ENCODE measurements at regions not wholly inside any gene's neighbourhood (a gene's known extent, or its start where the extent isn't known, plus 50 kb on each side); places are given as distances from the start of the nearest gene placed in this dataset.

DNA sequence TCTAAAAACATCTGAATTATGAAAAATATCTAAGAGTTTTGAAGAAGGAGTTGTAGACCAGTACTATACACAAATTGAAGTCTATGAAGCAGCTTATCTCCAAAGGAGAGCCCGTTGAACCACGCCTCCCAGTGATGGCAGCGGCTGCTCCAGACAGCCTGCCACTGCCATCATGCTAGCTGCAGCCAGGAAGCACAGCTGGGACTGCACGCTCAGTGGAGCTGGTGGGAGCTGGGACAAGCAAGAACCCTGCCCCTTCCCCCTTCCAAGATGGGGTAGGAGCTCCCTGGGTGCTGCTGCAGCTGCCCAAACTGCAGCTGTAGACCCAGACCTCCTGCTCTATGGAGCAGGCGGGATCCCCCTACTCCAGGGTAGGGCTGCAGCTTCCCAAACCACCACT lies 124.7 kb upstream of the SPATS2L start:
- no peak overlapping the region for H3K4me3 ChIP-seq
- H3K27me3 ChIP-seq (replicated peaks; ENCODE audit: insufficient read depth) = no peaks in the 10 kb centered on the region
- no peak for TF ChIP-seq POLR2AphosphoS5 (IDR thresholded peaks at IDR 0.05)
- TF ChIP-seq POLR2A (IDR thresholded peaks at IDR 0.05) = no peak
- TF ChIP-seq, protein P1, sequence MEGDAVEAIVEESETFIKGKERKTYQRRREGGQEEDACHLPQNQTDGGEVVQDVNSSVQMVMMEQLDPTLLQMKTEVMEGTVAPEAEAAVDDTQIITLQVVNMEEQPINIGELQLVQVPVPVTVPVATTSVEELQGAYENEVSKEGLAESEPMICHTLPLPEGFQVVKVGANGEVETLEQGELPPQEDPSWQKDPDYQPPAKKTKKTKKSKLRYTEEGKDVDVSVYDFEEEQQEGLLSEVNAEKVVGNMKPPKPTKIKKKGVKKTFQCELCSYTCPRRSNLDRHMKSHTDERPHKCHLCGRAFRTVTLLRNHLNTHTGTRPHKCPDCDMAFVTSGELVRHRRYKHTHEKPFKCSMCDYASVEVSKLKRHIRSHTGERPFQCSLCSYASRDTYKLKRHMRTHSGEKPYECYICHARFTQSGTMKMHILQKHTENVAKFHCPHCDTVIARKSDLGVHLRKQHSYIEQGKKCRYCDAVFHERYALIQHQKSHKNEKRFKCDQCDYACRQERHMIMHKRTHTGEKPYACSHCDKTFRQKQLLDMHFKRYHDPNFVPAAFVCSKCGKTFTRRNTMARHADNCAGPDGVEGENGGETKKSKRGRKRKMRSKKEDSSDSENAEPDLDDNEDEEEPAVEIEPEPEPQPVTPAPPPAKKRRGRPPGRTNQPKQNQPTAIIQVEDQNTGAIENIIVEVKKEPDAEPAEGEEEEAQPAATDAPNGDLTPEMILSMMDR (IDR thresholded peaks at IDR 0.05) = no peak
- intact Hi-C loops (cut with DNase I) = no loop called here
- WGBS = 91% methylated on average over 5 of the region's 5 CpGs
- no peak for DNase-seq (ENCODE audit: low spot score)
- H3K9me3 ChIP-seq = no peaks in the 10 kb centered on the region
- no peaks in the 10 kb centered on the region for H3K36me3 ChIP-seq
- H3K27ac ChIP-seq = no peak overlapping the region
- H3K4me1 ChIP-seq (replicated peaks) = no peaks in the 10 kb centered on the region

DNA sequence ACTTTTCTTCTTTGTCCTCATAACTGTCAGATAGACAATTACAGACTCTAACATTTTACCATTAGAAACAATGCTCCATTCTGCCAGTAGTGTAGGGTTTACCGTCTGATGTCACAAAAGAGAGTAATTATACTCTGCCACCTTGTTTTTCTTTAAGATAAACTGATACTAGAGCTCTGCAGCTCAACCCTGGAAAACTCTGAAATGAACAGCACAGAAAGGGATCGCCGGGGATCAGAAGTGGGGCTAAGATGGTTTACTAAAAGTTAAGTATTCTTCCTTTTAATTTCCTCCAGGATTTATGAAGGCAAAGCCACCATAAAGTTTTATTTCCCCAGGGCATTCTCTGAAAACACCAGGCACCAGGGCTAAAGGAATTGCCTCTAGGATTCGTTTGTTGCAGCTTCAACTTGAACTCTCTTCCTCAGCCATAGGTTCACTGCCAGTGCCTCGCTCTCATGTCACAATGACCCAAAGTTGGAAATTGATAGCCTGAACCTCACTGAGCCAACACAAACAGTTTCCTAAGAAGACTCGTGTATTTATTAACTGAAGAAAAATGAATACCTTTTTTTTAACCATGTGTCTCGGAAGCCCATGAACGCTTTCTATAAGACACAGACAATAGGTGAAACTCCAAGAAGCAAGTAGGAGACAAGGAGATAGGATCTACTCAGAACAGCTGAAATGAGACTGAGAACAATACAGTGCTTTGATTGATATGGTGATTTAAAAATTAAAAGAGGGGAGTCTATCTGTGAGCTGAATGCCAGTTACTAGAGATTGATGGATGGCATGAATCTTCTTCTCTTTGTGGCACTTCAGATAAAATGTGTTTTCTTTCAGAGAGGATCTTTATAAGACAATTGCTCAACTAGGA lies 121.5 kb upstream of the SPATS2L start:
- Histone ChIP-seq H3K27ac (no peak overlapping the region), H3K4me1 (replicated peaks) (no peaks in the 10 kb centered on the region), H3K9me3 (no peaks in the 10 kb centered on the region), H3K27me3 (replicated peaks; ENCODE audit: insufficient read depth) (no peaks in the 10 kb centered on the region), H3K4me3 (no peak overlapping the region), H3K36me3 (no peaks in the 10 kb centered on the region)
- WGBS = 20% methylated on average over 8 of the region's 8 CpGs
- no peak for DNase-seq (ENCODE audit: low spot score)
- TF ChIP-seq, protein P1 (IDR thresholded peaks at IDR 0.05) = no peak
- no peak for TF ChIP-seq POLR2AphosphoS5 (IDR thresholded peaks at IDR 0.05)
- no peak for TF ChIP-seq POLR2A (IDR thresholded peaks at IDR 0.05)
- intact Hi-C loops (cut with DNase I) = no loop called here

DNA sequence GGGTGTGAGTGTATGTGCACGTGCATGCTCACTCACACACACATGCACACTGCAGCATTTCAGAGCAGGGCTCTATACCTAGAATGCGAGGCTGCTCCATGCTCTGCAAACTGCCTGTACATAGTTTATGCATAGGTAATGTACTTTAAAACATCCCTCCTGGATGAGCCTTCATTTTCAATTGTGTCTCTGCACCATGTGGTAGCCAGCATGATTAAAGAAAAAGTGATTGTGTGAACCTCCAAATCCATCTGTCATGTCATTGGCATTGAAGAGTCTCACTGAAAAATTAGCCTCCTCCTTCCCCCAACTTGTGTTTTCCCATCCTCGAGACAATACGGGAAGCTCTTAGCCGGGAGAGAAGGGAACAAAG lies 120.9 kb upstream of the SPATS2L start:
- Histone ChIP-seq H3K4me1 (replicated peaks) (no peaks in the 10 kb centered on the region), H3K36me3 (no peaks in the 10 kb centered on the region), H3K4me3 (no peak overlapping the region), H3K27me3 (replicated peaks; ENCODE audit: insufficient read depth) (no peaks in the 10 kb centered on the region), H3K9me3 (no peaks in the 10 kb centered on the region), H3K27ac (no peak overlapping the region)
- intact Hi-C loops (cut with DNase I) = no loop called here
- TF ChIP-seq, protein P1 (IDR thresholded peaks at IDR 0.05) = no peak
- TF ChIP-seq POLR2AphosphoS5 (IDR thresholded peaks at IDR 0.05) (no peak), POLR2A (IDR thresholded peaks at IDR 0.05) (no peak)
- WGBS = 24% methylated on average over 5 of the region's 5 CpGs
- DNase-seq (ENCODE audit: low spot score) = no peak

DNA sequence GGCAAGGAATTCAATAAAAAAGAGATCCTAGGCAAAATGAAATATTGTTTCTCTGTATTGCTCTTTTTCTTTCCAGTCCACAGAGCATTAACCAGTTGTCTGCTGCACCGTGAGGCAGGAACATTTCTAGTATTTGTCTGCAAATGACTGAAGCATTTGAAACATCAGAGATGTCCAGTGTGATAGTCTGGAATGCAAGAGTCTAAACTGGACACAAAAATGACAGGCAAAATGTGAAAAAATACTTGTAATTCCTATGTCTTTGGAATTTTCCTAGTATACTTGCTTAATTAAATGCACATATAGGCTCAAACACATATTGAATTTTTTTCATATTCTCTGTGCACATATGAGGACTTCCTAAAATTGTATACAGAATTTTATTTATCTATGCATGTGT lies 120.5 kb upstream of the SPATS2L start:
- no peak for DNase-seq (ENCODE audit: low spot score)

More for the DNA sequence above, 120.5 kb upstream of the SPATS2L start:
- Histone ChIP-seq H3K27me3 (replicated peaks; ENCODE audit: insufficient read depth) (no peaks in the 10 kb centered on the region), H3K9me3 (no peaks in the 10 kb centered on the region), H3K4me1 (replicated peaks) (no peaks in the 10 kb centered on the region), H3K36me3 (no peaks in the 10 kb centered on the region), H3K4me3 (no peak overlapping the region), H3K27ac (no peak overlapping the region)
- 37% methylated on average over 1 of the region's 1 CpG for WGBS
- intact Hi-C loops (cut with DNase I) = no loop called here
- TF ChIP-seq POLR2AphosphoS5 (IDR thresholded peaks at IDR 0.05) (no peak), POLR2A (IDR thresholded peaks at IDR 0.05) (no peak)
- TF ChIP-seq, protein P1 (IDR thresholded peaks at IDR 0.05) = no peak
